Activated CD8-positive, alpha-beta memory T cell treated with anti-CD3 and anti-CD28 coated beads for 36 hours (primary cell): ENCODE measurements at regions not wholly inside any gene's neighbourhood (a gene's known extent, or its start where the extent isn't known, plus 50 kb on each side); places are given as distances from the start of the nearest gene placed in this dataset.

Source experiments
- CTCF ChIA-PET: fragments of 350-600 bp; sonication (Branson Sonifier 250); formaldehyde crosslinking; loops from one replicate; lab custom pipeline; 2021; ENCODE audit warnings: antibody characterized with exemption; lab: Charles Lee
- POLR2A ChIA-PET: fragments of 350-600 bp; sonication (Branson Sonifier 250); formaldehyde crosslinking; loops from one replicate; lab custom pipeline; 2021; ENCODE audit warnings: antibody characterized with exemption; lab: Charles Lee

DNA sequence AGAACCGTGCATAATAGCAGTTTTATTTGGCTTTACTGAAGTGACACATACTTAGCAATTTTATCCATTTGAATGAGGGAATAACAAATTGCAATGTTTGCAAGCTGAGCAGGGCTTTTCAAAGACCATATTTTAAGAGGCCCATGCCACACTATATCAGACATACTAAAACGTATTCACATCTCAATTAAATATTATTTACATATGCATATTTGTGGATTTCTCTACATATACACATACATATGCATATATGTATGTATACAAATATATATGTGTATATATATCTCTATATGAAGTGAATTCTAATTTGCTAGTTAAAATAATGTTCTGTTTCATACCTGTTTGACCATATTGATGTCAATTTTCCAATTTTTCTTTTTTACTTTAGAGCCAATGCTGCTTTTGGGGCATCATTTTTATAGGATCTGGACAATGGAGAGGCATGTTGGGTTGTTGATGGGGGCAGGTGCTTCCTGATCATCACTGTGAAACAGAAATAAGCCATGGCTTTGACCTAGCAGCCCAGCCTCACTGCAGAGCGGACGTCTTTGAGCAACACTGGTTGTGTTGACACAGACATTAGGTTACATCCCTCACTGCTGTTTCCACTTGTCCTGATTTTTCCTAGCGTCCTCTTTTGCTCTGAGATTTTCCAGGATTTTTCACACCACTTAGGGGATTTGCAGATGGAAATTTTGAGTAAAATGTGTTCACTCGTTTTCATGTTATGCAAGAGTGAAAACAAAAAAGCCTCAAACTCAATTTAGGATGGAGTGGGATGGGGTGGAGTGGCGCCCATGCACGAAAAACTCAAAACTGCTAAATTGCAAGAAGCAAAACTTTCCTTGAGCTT lies 56.9 kb downstream of the RDH14 start:
- ChIA-PET CTCF (no interaction called here), POLR2A (no interaction called here)

DNA sequence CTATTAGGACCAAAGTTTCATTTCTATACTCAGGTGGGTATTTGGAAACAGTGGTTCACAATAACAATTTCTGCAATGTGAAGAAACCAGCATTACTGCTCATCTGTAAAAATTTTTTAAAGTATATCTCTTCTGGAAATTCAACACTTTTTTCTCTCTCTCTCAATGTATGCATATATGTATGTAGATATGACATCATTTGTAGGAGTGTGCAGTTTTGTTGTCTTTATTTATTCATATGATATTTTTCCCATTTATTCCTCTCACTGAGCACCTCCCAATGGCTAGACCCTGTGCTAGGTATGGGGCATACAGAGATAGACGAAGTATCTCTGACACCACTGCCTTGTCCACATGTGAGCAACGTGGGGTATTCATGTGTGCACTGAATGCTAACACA lies 58.3 kb downstream of the RDH14 start:
- ChIA-PET CTCF (interaction anchor here (0.6 kb wide), 1 partner anchor 526 kb away, joined by 3 read pairs; no protein-coding TSS in a partner anchor), POLR2A (no interaction called here)

DNA sequence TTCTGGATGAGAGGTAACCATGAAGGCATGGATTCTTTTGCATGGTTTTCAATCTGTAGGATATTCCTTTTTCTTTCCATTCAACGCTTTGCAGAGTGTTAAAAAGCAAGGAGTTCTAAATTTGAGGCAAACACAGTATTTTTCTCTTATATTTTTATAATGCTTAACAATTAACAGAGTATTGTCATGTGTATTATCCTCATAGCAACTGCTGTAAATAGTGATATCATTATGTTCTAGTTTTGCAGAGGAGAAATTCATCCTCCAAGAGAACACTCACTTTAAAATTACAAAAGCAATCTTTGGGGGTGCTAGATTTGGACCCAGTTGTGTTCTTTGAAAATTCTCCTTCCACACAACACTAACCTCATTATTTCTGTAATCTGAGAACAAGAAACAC lies 58.7 kb downstream of the RDH14 start:
- CTCF ChIA-PET = no interaction called here
- POLR2A ChIA-PET = no interaction called here

- POLR2A ChIA-PET = no interaction called here
- CTCF ChIA-PET = no interaction called here
Observed at GRCh38 chr2:18501156-18501555, 59.3 kb downstream of the RDH14 start.

DNA sequence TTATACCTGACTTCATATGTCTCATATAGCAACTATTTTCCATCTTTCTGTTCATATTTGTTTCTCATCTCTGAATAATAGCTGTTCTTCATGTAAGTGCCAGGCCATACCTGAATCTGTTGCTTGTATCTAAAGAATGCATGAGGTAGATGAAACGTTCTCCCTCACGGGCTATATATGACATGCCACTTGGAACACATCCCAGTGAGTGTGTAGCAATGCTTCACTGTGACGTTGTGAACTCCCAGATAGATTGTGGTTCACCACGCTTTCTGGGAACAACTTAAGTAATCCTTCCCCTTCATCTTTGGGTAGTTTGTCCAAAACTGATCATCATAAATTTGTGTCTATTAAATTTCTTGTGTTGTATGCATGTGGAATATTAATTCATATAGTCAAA lies 60.1 kb downstream of the RDH14 start:
- CTCF ChIA-PET = no interaction called here
- POLR2A ChIA-PET = no interaction called here

- CTCF ChIA-PET = no interaction called here
- POLR2A ChIA-PET = no interaction called here
Observed at GRCh38 chr2:18498531-18498930, 61.9 kb downstream of the RDH14 start.

GRCh38 chr2:18496516-18496915 lies 63.9 kb downstream of the RDH14 start:
- POLR2A ChIA-PET = no interaction called here
- CTCF ChIA-PET = no interaction called here

GRCh38 chr2:18495058-18495457 lies 65.4 kb downstream of the RDH14 start:
- ChIA-PET CTCF (no interaction called here), POLR2A (no interaction called here)

DNA sequence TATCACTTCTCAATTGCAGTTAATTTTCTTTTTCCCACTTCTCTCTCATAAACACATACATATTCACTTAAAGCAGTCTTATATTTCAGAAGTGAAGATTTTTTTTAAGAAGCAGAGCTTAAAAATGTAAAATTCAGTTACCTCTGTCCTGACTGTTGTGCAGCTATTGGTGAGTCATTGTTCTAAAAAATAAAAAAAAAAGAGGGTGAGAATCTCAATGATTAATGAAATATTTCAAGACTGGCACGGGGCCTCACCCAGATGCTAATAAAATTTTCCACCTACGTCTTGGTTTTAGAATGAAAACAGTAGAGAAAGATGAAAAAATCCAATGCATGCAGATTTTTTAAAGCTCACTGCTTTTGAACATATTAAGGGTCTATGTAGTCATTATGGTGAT lies 67.7 kb downstream of the RDH14 start:
- CTCF ChIA-PET = no interaction called here
- POLR2A ChIA-PET = no interaction called here

DNA sequence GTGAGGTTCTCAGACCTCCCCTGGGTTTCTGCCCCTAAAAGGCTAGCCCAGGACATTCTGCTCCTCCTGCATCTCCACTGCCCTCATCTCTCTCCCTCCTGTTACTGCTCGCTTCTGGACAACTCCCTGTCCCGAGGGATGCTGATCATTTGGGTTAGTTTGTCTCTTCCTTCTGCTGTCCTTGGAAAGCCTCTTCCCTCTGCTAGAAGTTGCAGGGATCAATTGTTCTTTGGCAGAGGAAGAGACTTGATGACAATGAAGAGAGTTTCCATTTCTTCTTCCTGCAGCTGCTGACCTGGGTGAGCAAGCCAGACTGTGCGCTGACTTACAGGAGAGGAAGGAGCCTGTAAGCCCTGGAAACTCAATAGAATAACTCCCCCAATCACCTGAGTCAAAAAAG lies 68.9 kb downstream of the RDH14 start:
- ChIA-PET POLR2A (no interaction called here), CTCF (no interaction called here)

DNA sequence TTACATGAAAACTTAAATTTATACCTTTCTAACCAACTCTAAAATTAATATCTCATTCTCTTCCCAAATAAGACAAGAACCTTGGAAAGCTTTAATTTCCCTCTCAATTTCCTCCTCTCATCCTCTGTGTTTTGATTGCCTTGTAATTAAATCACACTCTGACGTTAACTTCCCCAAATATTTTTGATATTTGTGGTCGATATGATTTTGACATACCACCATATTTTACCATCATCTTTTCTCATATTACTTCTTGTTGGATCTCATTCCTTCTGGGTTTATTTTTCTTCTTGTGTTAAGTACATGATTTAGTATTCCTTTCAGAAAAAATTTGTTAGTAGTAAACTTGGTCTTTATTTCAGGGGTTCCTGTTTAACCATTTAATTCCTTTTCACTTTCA lies 69.6 kb downstream of the RDH14 start:
- CTCF ChIA-PET = interaction anchor here (0.6 kb wide), 1 partner anchor 1572 kb away, joined by 4 read pairs; no protein-coding TSS in a partner anchor
- POLR2A ChIA-PET = no interaction called here

GRCh38 chr2:18487106-18487913 lies 73.1 kb downstream of the RDH14 start:
- ChIA-PET CTCF (no interaction called here), POLR2A (no interaction called here)

DNA sequence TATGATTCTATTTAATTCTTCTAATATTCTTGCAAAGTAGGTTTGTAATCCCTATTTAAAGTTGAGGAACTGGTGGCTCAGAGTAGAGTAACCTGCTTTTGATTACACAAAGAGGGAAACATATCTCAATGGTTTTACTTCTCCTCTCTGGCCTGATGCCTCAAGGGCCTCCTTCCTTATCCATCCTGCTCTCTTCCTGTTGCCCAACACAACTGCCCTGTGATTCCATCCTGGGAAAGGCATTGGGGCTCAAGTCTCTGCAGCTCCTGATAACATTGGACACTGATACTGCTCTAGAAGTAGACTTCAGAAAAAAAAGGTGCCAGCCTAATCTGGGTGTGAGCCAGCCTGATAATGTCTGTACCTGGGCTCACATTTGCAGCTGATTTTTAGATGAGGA lies 75.8 kb downstream of the RDH14 start:
- CTCF ChIA-PET = no interaction called here

DNA sequence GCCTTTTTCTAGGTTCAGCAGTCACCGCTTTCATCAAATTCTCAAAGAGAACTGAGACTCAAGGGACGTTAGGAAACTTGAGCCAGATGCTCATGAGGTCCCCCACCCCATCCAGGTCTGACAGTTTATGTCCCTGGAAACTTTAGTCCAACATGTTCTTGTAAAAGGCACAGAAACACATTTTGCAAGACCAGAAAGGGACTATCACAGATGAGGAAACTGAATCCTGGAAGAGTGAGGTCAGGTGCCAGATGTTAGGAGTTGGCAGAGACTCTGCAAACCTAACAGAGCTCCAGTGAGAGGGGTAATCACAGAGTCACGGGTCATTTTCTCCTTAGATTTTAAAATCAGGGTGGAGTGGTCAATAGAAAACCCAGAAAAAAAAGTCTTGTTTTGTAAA lies 76.6 kb downstream of the RDH14 start:
- ChIA-PET CTCF (no interaction called here), POLR2A (no interaction called here)

More for the DNA sequence above, 75.8 kb downstream of the RDH14 start:
- POLR2A ChIA-PET = no interaction called here

- CTCF ChIA-PET = no interaction called here
Observed at GRCh38 chr2:18482666-18483065, 77.8 kb downstream of the RDH14 start.

DNA sequence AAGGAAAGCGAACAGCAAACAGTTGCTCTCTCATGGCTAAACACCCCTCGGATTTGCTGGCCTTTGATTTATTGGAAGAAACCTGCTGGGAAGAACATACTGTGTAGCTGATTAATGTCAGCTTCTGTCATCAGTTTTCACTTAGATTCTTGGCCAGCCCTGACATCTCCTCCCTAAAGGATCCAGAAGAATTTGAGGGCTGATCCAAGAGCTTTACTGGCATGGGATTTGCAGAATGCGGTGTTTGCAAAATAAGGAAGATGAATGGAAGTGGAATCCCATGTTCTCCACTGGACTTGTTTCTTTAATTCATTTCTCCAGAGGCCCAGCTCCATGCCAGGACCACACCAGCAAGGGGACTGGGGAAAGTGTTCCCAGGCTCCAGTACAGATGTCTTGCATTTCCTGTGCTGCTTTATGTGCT lies 80.5 kb downstream of the RDH14 start:
- CTCF ChIA-PET = no interaction called here
- POLR2A ChIA-PET = no interaction called here

More at GRCh38 chr2:18482666-18483065, 77.8 kb downstream of the RDH14 start:
- POLR2A ChIA-PET = no interaction called here

GRCh38 chr2:18477293-18477692 lies 83.2 kb downstream of the RDH14 start:
- ChIA-PET CTCF (no interaction called here), POLR2A (no interaction called here)

- POLR2A ChIA-PET = no interaction called here
- CTCF ChIA-PET = no interaction called here
Observed at GRCh38 chr2:18476484-18476883, 84.0 kb downstream of the RDH14 start.

- ChIA-PET CTCF (no interaction called here), POLR2A (no interaction called here)
Observed at GRCh38 chr2:18475884-18476283, 84.6 kb downstream of the RDH14 start.

GRCh38 chr2:18474700-18475099 lies 85.8 kb downstream of the RDH14 start:
- ChIA-PET CTCF (no interaction called here), POLR2A (no interaction called here)
